Renal cortical epithelial cell (primary cell): ENCODE measurements at regions not wholly inside any gene's neighbourhood (a gene's known extent, or its start where the extent isn't known, plus 50 kb on each side); places are given as distances from the start of the nearest gene placed in this dataset.

Experiments used
- DNase-seq: peaks from one replicate; pipeline ENCODE4 v3.0.0-alpha.2; 2011; ENCODE audit warnings: low read depth

DNA sequence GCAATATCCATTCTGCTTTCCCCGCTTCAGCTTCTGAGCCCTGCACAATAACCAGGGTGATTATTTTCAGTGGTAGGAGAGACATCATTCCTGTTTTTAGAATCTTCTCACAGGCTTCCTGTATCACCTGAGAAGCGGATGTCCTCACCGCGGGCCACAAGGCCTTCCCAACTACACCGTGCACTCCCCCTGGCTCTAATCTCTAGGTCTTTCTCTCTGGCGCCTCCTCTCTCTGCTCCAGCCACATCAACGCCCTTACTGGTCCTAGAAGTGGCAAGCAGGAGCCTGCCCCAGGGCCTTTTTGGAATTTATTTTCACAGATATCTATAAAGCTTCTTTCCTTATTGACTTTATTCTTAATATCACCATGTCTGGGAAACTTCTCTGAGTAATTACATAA lies 675.2 kb upstream of the FRG1 start:
- no peak for DNase-seq

DNA sequence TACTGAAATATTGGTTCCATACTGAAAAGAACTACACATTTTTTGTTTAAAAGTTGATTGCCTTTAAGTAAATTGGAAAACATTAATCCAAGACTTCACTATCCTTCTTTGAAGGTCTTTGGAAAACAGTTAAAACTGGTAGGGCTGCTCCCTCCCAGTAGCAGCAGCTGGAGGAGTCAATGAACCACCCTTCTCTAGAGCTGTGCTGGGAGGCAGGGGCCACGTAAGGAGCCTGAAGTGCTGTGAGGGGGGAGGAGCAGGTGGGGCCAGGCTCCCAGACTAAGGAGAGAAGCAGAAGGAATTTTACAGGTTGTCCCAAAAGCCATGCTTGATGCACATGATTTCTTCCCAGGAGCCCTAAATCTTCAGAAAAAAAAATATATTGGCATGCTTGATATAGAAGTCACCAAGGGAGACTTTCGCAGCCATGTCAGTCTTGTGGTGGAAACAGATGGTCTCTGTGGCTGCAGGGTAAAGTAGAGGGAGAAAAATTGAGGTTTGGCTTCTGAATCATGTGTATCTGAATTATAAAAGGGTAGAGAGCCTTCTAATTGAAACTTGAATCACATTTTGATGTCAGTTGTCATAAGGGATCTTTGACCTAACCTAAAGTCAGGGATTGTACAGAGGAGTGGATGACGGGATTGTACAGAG lies 673.2 kb upstream of the FRG1 start:
- DNase-seq, result no peak

DNA sequence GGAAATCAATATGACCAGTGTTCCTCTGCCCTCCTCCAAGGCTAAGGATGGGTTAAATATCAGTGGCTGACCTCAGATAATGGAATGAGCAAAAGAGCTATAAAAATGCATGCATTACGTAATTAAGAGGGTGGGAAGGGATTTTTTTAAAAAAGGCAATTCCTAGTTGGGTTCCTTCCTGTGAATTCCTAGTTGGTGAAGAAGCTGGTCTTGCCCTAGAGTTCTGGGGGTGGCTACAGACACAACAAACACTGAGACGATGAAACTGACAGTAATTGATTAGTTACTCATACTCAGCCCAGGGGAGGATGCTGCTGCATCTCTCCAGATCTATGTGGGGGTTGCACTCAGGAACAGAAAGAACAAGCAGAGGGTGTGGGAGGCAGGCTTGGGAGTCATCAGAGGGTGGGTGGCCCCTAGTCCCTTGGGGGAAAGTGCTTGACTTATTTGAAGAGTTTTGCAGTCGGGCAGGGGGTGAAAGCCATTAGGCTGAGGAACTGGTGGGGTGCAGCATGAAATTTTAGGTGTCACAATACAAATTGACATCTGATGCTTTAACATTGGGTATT lies 662.0 kb upstream of the FRG1 start:
- DNase-seq, result no peak

DNA sequence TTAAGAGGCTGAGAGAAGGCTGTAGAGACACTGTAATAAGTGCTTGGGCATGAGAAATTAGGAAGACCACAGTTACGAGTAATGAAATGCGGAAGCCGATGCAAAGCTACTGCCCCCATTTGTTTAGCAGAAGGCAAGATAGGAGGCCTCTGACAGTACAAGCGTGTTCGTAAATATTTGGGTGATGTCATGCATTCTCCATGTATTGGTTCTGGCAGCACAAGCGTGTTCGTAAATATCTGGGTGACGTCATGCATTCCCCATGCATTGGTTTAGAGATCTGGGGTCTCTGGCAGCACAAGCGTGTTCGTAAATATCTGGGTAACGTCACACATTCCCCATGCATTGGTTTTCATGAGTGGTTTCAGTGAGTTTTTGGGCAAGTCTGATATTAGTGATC lies 661.5 kb upstream of the FRG1 start:
- no peak for DNase-seq

DNA sequence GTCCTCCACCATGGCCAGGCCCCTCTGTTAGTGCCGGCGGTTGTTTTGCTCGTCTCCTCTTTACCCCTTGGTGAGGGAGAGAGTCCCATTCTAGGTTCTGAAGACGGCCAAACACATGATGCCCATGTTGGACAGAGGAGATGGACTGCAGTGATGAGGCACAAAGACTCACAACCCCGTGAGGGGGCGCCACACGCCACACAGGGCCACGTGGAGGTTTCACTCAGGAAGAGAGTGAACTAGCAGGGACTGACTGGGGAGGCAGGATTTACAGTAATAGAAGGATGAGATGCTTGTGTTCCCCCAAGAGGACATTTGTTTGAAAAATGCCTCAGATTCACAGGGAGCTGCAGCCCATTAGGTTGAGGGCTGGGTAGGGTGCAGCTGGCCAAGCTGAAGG lies 655.3 kb upstream of the FRG1 start:
- no peak for DNase-seq

DNA sequence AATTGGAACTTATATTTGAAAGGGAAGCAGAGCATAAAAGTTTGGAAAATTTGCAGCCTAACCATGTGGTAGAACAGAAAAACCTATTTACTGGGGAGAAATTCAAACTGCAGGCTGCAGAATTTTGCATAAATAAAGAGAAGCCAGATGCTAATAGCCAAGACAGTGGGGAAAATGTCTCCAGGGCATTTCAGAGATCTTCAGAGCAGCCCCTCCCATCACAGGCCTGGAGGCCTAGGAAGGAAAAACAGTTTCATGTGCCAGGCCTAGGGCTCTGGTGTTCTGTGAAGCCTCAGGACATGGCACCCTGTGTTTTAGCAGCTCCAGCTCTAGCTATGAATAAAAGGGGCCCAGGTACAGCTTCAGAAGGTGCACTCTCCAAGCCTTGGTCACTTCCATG lies 648.7 kb upstream of the FRG1 start:
- DNase-seq, result no peak

DNA sequence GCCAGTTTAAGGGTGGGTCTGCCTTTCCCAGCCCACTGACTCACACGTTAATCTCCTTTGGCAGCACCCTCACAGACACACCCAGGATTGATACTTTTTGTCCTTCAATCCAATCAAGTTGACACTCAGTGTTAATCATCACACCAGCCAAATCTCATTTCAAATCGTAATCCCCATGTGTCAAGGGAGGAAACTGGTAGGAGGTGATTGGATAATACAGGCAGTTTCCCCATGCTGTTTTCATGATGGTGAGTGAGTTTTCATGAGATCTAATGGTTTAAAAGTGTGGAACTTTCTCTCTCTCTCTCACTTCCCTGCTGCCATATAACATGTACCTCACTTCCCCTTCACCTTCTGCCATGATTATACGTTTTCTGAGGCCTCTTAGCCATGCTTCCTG lies 647.2 kb upstream of the FRG1 start:
- DNase-seq, result no peak

DNA sequence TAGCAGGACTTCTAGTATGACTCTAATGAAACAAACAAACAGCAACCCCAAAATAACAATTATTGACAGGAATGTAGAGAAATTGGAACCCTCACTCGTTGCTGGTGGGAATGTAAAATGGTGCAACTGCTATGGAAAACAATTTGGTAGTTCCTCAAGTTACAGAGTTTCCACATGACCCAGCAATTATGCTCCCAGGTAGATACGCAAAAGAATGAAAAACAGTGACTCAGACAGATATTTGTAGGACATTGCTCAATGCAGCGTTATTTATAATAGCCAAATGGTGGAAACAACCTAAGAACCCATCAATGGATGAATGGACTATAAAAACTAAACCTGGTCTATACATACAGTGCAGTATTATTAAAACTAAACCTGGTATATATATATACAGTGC lies 646.1 kb upstream of the FRG1 start:
- peak; percentile 38 for DNase-seq

DNA sequence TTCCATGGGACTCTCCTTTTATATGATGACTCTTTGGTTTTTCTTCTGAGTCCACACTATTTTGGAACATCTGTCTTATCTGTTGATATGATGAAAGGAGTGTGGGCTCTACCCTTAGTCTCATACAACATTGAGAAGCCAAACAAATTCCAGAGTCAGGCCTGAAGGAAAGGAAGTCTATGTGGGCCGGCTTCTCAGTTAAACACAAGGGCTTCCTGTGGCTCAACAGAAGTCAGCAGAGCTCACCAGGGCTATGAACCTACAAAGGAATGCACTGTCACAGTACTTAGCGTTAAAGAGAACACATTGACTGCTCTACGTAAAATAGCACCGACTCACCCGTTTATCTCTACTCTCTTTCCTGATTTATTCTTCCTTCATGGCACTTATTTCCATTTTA lies 641.0 kb upstream of the FRG1 start:
- no peak for DNase-seq

DNA sequence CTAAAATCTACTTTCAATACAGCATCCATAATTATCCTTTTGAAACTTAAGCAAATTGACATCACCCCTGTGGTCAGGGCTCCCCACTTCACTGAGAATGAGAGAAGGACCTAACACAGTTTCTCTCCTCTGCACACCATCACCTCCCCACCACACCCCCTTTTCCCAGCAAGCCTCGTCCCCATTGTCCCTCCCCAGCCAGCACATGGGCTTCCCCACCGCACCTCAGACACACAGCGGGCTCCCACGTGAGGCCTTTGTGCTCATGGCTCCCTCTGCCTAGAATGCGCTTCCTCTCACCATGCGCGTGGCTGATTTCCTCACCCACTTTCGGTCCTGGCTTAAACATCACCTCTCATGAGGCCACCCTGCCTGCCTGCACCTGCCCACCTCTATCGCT lies 639.0 kb upstream of the FRG1 start:
- DNase-seq, result no peak

DNA sequence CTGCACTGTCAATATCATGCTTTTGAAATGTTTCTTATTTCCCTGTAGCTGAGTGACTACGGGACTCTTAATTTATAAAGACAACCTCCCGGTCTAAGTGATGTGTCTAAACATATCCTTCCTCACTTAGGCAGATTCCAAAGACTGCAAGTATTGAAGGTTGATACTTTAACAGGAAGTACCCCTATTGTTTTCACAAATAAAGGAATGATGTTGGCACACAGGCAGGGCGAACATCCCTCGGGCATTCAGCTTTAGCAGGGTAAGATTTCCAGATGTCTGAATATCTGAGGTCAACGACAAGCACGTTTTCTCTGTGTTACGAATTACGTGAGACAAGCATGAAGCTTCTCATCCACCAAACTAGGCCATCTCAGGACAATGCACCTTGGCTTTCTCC lies 638.0 kb upstream of the FRG1 start:
- no peak for DNase-seq

DNA sequence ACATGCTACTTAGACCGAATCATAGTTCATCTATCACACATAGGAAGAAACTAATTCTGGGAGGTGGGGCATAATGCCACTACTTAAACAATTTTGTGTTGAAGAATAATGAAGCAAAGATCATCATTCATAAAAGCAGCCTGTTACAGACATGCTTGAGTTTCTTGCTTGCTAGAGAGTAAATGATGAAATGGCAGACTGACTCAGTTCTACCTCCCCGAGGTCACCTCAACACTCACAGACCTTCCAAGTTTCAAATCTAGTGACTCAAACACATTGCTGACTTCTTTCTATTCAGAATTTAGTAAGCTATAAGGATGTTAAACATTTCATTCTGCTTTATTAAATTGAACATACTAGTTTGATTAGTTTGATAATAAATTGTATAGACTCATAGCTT lies 636.5 kb upstream of the FRG1 start:
- DNase-seq, result peak; percentile 30

DNA sequence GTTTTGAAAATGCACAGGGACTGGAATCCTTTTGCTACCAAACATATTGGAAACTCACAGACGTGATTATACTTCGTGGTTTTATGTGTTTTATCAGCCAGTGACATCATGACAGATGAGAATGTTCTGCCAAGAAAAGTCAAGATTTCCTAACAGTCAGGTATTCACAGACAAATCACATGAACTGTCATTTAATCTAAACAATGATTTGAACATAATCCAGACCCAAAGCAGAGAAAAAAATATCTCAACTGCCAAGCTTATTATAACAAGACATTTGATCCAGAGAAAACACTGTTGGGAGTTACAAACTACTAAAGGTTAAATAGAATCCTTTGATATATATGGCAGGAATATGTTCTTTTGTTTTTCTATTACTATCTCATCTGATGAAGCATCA lies 635.9 kb upstream of the FRG1 start:
- peak; percentile 2 for DNase-seq

DNA sequence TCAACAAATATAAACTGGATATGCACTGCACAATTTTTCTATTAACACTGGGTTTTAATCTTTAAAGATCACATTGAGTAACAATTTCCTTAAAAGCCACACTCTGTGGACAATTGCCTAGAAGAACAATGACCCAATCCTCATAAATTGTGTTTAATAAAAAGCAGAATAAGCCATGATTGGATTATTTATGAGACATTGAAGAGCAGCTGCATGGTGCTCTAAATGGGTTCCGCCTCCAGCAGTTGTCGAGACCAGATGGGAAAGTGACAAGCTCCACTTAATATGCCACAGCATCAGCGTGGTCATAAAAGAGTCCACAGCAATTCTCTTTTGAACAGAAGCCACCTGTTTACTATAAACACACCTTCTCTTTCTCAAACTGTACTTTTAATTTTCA lies 635.2 kb upstream of the FRG1 start:
- DNase-seq, result no peak

DNA sequence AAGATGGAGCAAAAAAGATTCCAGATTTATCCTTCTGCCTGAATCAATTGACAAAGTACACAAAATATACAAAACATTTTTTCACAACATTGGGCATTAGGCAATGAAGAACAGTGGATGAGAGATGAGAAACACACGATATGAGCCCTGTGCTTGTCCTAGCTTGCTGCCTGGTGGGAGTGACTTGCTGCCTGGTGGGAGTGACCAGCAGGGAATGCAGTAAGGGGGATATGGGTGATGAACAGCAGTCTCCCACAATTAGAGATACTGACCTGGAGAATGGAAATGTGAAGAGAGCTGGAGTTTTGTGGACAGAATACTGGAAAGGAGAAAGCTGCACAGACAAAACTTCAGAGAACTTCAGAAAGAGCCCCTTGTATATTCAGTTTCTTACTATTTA lies 629.4 kb upstream of the FRG1 start:
- DNase-seq, result no peak

DNA sequence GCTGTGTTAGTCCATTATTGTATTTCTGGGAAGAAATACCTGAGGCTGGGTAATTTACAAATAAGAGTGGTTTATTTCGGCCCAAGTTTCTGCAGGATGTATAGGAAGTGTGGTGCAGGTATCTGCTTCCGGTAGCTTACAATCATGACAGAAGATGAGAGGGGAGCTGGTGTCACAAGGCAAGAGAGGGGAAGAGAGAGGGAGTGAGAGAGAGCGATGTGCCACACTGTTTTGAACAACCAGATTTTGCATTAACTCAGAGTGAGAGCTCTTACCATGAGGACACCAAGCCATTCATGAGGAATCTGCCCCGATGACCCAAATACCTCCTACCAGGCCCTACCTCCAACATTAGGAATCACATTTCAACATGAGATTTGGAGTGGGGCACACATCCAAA lies 627.6 kb upstream of the FRG1 start:
- no peak for DNase-seq

DNA sequence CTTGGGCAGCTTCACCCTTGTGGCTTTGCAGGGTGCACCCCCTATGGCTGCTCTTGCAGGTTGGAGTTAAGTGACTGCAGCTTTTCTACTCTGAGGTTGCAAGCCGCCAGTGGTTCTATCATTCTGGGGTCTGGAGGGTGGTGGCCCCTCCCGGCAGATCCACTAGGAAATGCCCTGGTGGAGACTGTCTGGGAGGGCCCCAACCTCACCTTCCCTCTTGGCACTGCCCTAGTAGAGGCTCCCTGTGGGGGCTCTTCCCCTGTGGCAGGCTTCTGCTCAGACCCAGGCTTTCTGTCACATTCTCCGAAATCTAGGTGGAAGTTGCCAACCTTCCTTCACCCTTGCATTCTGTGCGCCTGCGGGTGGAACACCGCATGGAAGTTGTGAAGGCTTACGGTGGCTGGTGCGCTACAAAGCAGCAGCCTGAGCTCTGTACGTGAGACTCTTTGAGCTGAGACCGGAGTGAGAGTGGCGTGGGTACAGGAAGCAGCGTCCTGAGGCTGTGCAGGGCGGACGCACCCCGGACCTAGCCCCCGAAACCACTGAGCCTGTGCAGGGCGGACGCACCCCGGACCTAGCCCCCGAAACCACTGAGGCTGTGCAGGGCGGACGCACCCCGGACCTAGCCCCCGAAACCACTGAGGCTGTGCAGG lies 626.7 kb upstream of the FRG1 start:
- DNase-seq, result no peak

DNA sequence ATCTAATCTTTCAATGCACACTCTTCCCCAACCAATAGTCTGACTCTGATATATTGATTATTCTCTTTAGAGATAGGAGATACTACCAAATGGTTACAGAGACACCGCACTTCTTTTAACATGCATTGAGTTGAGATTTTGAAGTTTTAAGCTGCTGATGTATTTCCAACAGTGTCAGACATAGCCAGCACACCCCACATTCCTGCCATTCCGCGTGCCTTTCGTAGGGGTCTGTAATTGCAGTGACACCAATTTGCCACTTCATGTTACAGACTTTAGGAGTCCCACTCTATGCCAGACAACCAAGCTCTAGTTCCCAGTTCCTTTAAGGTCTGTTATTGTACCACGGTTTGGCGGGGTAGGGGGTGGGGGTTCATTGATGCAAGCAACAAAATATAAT lies 618.2 kb upstream of the FRG1 start:
- DNase-seq, result no peak

DNA sequence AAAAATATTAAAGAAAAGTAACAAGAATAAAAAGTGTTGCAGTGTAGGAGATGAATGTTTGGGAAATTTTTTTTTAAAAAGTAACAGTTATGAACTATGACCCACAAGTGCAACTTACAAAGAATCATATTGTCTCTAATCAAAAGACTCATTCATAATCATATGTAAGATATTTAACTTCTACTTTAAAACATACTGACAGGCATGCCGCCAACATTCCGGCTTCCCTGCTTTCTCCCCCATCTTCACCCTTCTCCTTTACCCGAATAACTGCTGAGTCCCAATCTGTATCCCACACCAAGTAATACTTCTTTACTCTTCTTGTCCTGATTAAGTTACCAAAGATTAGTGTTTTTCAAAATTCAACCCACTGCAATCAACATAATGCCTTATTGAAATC lies 598.8 kb upstream of the FRG1 start:
- DNase-seq, result no peak

DNA sequence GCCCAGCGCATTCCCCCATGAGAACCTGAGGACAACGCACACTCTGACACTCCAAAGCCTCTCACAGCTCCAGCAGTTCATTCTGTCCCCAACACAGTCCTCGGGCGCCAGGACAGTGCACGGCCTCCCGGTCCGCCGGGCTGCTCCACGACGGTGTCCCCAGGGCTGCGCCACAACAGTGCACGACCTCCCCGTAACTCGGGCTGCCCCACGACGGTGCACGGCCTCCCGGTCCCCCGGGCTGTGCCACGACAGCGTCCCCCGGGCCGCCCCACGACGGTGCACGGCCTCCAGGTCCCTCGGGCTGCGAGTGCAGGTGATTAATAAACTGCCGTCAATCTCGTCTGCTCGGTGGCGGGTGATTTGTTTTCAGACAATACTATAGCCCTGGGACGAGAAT lies 585.1 kb upstream of the FRG1 start:
- DNase-seq, result no peak

DNA sequence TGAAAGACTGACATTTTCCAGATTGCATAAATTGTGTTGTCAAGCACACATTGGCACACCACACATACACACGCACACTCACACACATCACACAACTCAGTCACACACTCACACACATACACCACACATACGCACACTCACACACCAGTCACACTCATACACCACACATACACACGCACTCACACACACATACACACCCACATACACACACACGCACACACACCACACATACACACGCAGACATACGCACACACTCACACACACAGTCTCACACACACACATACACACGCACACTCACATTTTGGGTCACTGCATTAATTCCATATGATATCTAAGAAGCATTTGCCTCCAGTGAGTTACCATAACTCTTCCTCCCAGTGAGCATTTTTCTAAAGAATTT lies 578.3 kb upstream of the FRG1 start:
- no peak for DNase-seq

DNA sequence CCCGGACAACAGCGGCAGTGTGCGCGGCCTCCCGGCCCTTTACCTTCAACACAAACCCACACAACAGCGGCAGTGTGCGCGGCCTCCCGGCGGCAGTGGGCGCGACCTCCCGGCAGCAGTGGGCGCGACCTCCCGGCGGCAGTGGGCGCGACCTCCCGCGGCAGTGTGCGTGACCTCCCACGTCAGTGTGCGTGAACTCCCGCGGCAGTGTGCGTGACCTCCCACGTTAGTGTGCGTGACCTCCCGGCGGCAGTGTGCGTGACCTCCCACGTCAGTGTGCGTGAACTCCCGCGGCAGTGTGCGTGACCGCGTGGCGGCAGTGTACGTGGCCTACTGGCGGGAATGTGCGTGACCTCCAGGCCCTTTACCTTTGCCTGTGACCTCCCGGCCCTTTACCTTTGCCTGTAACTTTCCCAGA lies 576.6 kb upstream of the FRG1 start:
- no peak for DNase-seq

DNA sequence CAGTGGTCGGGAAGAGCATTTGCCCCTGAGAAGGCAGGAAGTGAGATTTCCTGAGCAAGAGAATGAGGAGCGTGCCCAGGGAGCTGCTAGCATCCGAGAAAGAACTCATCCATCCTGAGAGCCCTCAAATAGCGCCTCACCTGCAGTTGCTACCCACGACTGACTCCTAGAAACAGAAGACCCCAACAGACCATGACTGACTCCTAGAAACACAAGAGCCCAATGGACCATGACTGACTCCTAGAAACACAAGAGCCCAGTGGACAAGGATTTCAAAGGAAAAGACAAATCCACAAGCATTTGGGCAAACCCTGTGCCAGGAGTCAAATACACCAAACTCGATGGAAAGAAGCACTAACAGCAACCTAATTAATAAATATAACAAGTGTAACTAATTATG lies 575.2 kb upstream of the FRG1 start:
- no peak for DNase-seq

DNA sequence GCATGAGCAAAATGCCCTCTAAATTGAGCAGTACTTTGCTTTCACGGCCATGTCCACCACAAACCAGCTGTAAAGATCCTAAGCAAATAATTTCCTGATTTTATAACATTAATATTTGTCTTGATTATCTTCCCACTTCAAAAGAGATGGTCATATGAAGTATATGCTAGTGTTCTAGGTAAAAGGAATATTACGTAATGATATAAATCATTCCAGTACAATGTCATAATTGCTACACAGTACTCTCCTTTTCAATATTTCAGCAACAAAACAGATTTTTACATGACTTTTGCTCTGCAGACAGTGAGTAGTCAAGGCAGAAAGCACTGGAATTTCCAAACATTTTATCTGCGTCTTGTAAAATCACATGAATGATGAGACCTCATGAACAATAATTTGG lies 572.8 kb upstream of the FRG1 start:
- DNase-seq, result no peak
